HL-60 (cell line): ENCODE measurements at regions not wholly inside any gene's neighbourhood (a gene's known extent, or its start where the extent isn't known, plus 50 kb on each side); places are given as distances from the start of the nearest gene placed in this dataset.

Experiments used
- CTCF ChIP-seq: IDR thresholded peaks from one replicate; pipeline ENCODE4 v1.5.1; 2011; ENCODE audit warnings: low read length, control low read depth, inconsistent platforms; ENCODE audit not compliant: insufficient read depth
- GABPA ChIP-seq: IDR thresholded peaks from 2 replicates; pipeline ENCODE4 v1.6.1; 2012; ENCODE audit warnings: low read depth
- POLR2AphosphoS5 ChIP-seq: IDR thresholded peaks from 2 replicates; pipeline ENCODE4 v1.6.1; 2012; ENCODE audit warnings: low read depth

GRCh38 chr4:92106816-92107215, 196.9 kb upstream of the GRID2 start:
- TF ChIP-seq POLR2AphosphoS5 (no peak), CTCF (no peak), GABPA (no peak)
